K562 (cell line): ENCODE measurements at regions not wholly inside any gene's neighbourhood (a gene's known extent, or its start where the extent isn't known, plus 50 kb on each side); places are given as distances from the start of the nearest gene placed in this dataset.

Experiments used
- ATAC-seq: fragments of 200-7000 bp; cut with Tn5 transposase; 3 replicates; pipeline ENCODE4 v1.9.1; 2020; ENCODE audit warnings: moderate library complexity
- BruUV-seq: library from RNA; stranded (reverse); fragments of 400-500 nt; replicated peaks from 2 replicates; lab custom pipeline; 2021; lab: Mats Ljungman, UMichigan
- CTCF ChIA-PET: fragments of 300-600 bp; formaldehyde crosslinking; extraction: SDS; loops from one replicate; lab custom pipeline; 2021; ENCODE audit warnings: low intra/inter-chr PET ratio; lab: Yijun Ruan, JAX
- POLR2A ChIA-PET: fragments of 300-600, 350-650 bp; sonication (Branson Sonifier 250); formaldehyde crosslinking; extraction: SDS; loops from one replicate; lab custom pipeline; 2021; ENCODE audit warnings: antibody characterized with exemption, inconsistent platforms; lab: Yijun Ruan, JAX
- DNase-seq, 4 experiments: peaks; one replicate each; pipeline versions ENCODE4 v3.0.0 to v3.0.0-alpha.2; 2011 to 2018; ENCODE audit warnings: low spot score in 3 of 4, mixed read lengths in 3 of 4; ENCODE audit errors: extremely low read depth in 1 of 4
- FAIRE-seq: peaks from 2 replicates; lab custom pipeline; 2011; peaks lifted over from hg19 to GRCh38; lab: Jason Lieb, UNC
- H2AFZ ChIP-seq: 2 replicates; pipeline ENCODE4 v1.6.0; 2011; ENCODE audit warnings: low read depth, low read length, control low read depth, inconsistent platforms
- H3K27ac ChIP-seq: fragments of 200-600 bp; 3 replicates; pipeline ENCODE4 v1.8.0; 2011; ENCODE audit warnings: low read depth, mild to moderate bottlenecking, control low read depth, inconsistent platforms, low read length, moderate library complexity, mixed read lengths; ENCODE audit errors: extremely low read depth
- H3K27me3 ChIP-seq, 2 experiments: fragments of 300-600 bp in 1 of 2; 2 replicates in 1 of 2; 3 replicates in 1 of 2; pipeline versions ENCODE4 v1.6.0 to v1.8.0; 2011; ENCODE audit warnings: inconsistent platforms in 2 of 2, low read length in 2 of 2, mild to moderate bottlenecking in 1 of 2, mixed read lengths in 1 of 2, moderate library complexity in 1 of 2; ENCODE audit not compliant: control insufficient read depth in 2 of 2, insufficient read depth in 2 of 2
- H3K36me3 ChIP-seq: fragments of 300-600 bp; 3 replicates; pipeline ENCODE4 v1.8.0; 2011; ENCODE audit warnings: mild to moderate bottlenecking, low read length, inconsistent platforms; ENCODE audit not compliant: control insufficient read depth, insufficient read depth
- H3K4me1 ChIP-seq, 2 experiments: fragments of 200-600 bp in 1 of 2; replicated peaks in 1 of 2; 2 replicates in 1 of 2; 3 replicates in 1 of 2; pipeline versions ENCODE4 v1.5.1 to v1.8.0; 2011; ENCODE audit warnings: inconsistent platforms in 2 of 2, low read length in 2 of 2, mild to moderate bottlenecking in 1 of 2, mixed read lengths in 1 of 2, moderate library complexity in 1 of 2; ENCODE audit not compliant: control insufficient read depth in 2 of 2, insufficient read depth in 2 of 2
- H3K4me2 ChIP-seq: 2 replicates; pipeline ENCODE4 v1.6.1; 2011; ENCODE audit warnings: low read length, control low read depth, inconsistent platforms, mixed read lengths; ENCODE audit not compliant: insufficient read depth
- H3K4me3 ChIP-seq: fragments of 200-600 bp; sonication (generic), shearing (Covaris generic); 2 replicates; pipeline ENCODE4 v1.5.1; 2016; ENCODE audit warnings: control low read depth, inconsistent platforms
- H3K79me2 ChIP-seq: fragments of 200-600 bp; 3 replicates; pipeline ENCODE4 v1.8.0; 2011; ENCODE audit warnings: low read length, inconsistent platforms; ENCODE audit not compliant: control insufficient read depth, insufficient read depth
- H3K9ac ChIP-seq, 2 experiments: 2 replicates each; pipeline versions ENCODE4 v1.6.0 to v1.6.1; 2011; ENCODE audit warnings: low read depth in 2 of 2, low read length in 2 of 2, control low read depth in 1 of 2, inconsistent platforms in 1 of 2, mild to moderate bottlenecking in 1 of 2, mixed read lengths in 1 of 2; ENCODE audit not compliant: insufficient read depth in 1 of 2
- H3K9me1 ChIP-seq: one replicate; pipeline ENCODE4 v1.6.0; 2011; ENCODE audit warnings: inconsistent platforms, mild to moderate bottlenecking, low read length, moderate library complexity; ENCODE audit not compliant: control insufficient read depth, insufficient read depth
- H3K9me3 ChIP-seq: replicated peaks from 2 replicates; pipeline ENCODE4 v1.5.1; 2011; ENCODE audit warnings: low read depth, low read length, inconsistent platforms; ENCODE audit not compliant: control insufficient read depth, insufficient read depth
- H4K20me1 ChIP-seq: replicated peaks from 2 replicates; pipeline ENCODE4 v1.6.1; 2011; ENCODE audit warnings: low read length, inconsistent platforms, mixed read lengths; ENCODE audit not compliant: control insufficient read depth, insufficient read depth
- CBFB ChIP-seq: sonication (generic); formaldehyde crosslinking; IDR thresholded peaks from 2 replicates; pipeline ENCODE4 v1.4.0; 2020; ENCODE audit warnings: mild to moderate bottlenecking, missing genetic modification reagents
- CREM ChIP-seq: IDR thresholded peaks from 2 replicates; pipeline ENCODE4 v1.6.1; 2014; ENCODE audit warnings: antibody characterized with exemption, low read depth
- ETV1 ChIP-seq: fragments of 450-650 bp; conservative IDR thresholded peaks from 2 replicates; pipeline ENCODE4 v1.6.1; 2016; ENCODE audit warnings: missing genetic modification characterization, control low read depth, low read depth, missing compliant biosample characterization
- FOXK2 ChIP-seq, 2 experiments: fragments of 450-650 bp; IDR thresholded peaks in 1 of 2; conservative IDR thresholded peaks in 1 of 2; 2 replicates each; pipeline ENCODE4 v1.6.1; 2016; ENCODE audit warnings: low read depth in 2 of 2, mild to moderate bottlenecking in 1 of 2
- MCM2 ChIP-seq: fragments of 450-650 bp; IDR thresholded peaks from 2 replicates; pipeline ENCODE4 v1.6.1; 2017; ENCODE audit warnings: low read depth, mild to moderate bottlenecking
- NFIC ChIP-seq: fragments of 450-650 bp; IDR thresholded peaks from 2 replicates; pipeline ENCODE4 v1.6.1; 2017; ENCODE audit warnings: mild to moderate bottlenecking, inconsistent platforms
- SRSF9 ChIP-seq: fragments of 200-400 bp; formaldehyde crosslinking; IDR thresholded peaks from 2 replicates; pipeline ENCODE4 v1.6.1; 2017; ENCODE audit warnings: low read depth, low read length, borderline replicate concordance
- TAF9B ChIP-seq: fragments of 450-650 bp; IDR thresholded peaks from 2 replicates; pipeline ENCODE4 v1.6.1; 2018; ENCODE audit warnings: mild to moderate bottlenecking; ENCODE audit not compliant: partially characterized antibody
- WGBS: fragments of 100-300 bp; shearing (Covaris generic); methylation state at CpG from one replicate; pipeline ENCODE4 v1.1.6; 2016; ENCODE audit warnings: low coverage, mixed read lengths; ENCODE audit not compliant: insufficient coverage; ENCODE audit errors: missing lambda C conversion rate; 5-methylcytosine and 5-hydroxymethylcytosine counted together
- in situ Hi-C: fragments of 300-500 bp; cut with MboI; formaldehyde crosslinking; loops from 4 replicates; pipeline ENCODE4 v1.15.0; 2018; ENCODE audit warnings: inconsistent platforms, mixed read lengths
- intact Hi-C: fragments of 100-400 bp; cut with micrococcal nuclease; formaldehyde crosslinking; loops from 2 replicates; pipeline ENCODE4 v1.14.2; 2022
- TF ChIP-seq, protein P1 (sequence below), 2 experiments: fragments of 450-650 bp in 1 of 2; IDR thresholded peaks; 2 replicates each; pipeline ENCODE4 v1.6.1; 2011 to 2017; ENCODE audit warnings: low read depth in 2 of 2, antibody characterized with exemption in 1 of 2, borderline replicate concordance in 1 of 2, low read length in 1 of 2, mild to moderate bottlenecking in 1 of 2, mixed read lengths in 1 of 2; ENCODE audit not compliant: control insufficient read depth in 1 of 2

DNA sequence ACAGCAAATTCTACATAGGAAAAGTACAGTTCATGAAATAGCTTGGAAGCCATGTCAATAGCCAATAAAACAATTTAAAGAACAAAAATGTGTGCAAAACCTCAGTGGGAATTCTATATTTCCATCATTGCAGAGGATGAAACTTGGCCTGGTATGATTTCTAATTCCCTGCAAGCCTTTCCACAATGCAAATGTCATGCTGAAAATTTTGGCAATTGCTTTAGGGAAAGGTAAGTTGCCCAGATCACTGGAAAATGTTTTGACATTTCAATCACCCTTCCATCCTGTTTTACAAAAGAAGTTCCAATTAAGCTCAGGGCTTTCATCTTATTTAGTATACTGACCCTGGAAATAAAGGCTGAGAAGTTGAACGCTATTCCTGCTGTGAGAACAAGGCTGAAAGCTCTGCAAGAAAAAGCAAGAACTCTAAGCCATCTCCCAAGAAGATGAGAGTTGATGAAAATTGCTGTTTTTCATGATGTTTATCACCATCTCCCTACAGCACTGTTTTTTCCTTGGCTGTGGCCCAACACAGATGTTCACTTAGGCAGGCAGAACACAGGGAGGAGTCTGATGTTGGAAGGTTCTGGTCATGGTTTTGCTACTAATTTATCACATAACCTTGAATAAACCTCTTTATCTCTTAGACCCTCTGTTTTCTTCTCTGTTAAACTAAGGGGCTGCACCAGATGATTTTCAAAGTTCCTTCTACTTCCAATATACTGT is 263.7 kb downstream of the KCTD12 start:
- FAIRE-seq: no peak
- H2AFZ ChIP-seq: no peak overlapping the region
- 0% methylated on average over 1 of the region's 1 CpG for WGBS
- H3K4me2 ChIP-seq: no peak overlapping the region
- intact Hi-C loops: no loop called here
- no peak for TF ChIP-seq SRSF9
- no peak for TF ChIP-seq TAF9B
- TF ChIP-seq CBFB (CRISPR knock-in tag): no peak
- TF ChIP-seq NFIC: no peak
- no peak for TF ChIP-seq FOXK2 (conservative IDR thresholded peaks at IDR 0.05 in 1 of 2, IDR thresholded peaks at IDR 0.05 in 1 of 2; ENCODE audit: low read depth in 2 of 2)
- TF ChIP-seq CREM: no peak
- no peak for TF ChIP-seq ETV1 (tag)
- no peak for TF ChIP-seq MCM2
- TF ChIP-seq, protein P1, sequence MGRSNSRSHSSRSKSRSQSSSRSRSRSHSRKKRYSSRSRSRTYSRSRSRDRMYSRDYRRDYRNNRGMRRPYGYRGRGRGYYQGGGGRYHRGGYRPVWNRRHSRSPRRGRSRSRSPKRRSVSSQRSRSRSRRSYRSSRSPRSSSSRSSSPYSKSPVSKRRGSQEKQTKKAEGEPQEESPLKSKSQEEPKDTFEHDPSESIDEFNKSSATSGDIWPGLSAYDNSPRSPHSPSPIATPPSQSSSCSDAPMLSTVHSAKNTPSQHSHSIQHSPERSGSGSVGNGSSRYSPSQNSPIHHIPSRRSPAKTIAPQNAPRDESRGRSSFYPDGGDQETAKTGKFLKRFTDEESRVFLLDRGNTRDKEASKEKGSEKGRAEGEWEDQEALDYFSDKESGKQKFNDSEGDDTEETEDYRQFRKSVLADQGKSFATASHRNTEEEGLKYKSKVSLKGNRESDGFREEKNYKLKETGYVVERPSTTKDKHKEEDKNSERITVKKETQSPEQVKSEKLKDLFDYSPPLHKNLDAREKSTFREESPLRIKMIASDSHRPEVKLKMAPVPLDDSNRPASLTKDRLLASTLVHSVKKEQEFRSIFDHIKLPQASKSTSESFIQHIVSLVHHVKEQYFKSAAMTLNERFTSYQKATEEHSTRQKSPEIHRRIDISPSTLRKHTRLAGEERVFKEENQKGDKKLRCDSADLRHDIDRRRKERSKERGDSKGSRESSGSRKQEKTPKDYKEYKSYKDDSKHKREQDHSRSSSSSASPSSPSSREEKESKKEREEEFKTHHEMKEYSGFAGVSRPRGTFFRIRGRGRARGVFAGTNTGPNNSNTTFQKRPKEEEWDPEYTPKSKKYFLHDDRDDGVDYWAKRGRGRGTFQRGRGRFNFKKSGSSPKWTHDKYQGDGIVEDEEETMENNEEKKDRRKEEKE (IDR thresholded peaks at IDR 0.05; ENCODE audit: borderline replicate concordance in 1 of 2, control insufficient read depth in 1 of 2, low read depth in 2 of 2, low read length in 1 of 2): no peak
- H3K27me3 ChIP-seq: no peaks in the 10 kb centered on the region
- H3K9me1 ChIP-seq: no peaks in the 10 kb centered on the region
- H3K27ac ChIP-seq: no peak overlapping the region
- H3K4me3 ChIP-seq: no peak overlapping the region
- H3K4me1 ChIP-seq: no peaks in the 10 kb centered on the region
- no TSS peak for BruUV-seq
- CTCF ChIA-PET: no interaction called here
- no peaks in the 10 kb centered on the region for H4K20me1 ChIP-seq
- POLR2A ChIA-PET: no interaction called here
- no peak overlapping the region for H3K9ac ChIP-seq
- no peak for DNase-seq
- no peaks in the 10 kb centered on the region for H3K9me3 ChIP-seq
- ATAC-seq: no peak
- in situ Hi-C loops: no loop called here
- no peaks in the 10 kb centered on the region for H3K36me3 ChIP-seq
- no peaks in the 10 kb centered on the region for H3K79me2 ChIP-seq
